Activated CD8-positive, alpha-beta T cell treated with anti-CD3 and anti-CD28 coated beads for 36 hours (primary cell): ENCODE measurements at regions not wholly inside any gene's neighbourhood (a gene's known extent, or its start where the extent isn't known, plus 50 kb on each side); places are given as distances from the start of the nearest gene placed in this dataset.
A peak's percentile ranks its signal among the peaks of the same experiment; 100 is the strongest.

Source experiments
- ATAC-seq: fragments of 200-7000 bp; cut with Tn5 transposase; one replicate; pipeline ENCODE4 v1.10.0; 2021; ENCODE audit warnings: mild to moderate bottlenecking, moderate library complexity
- CTCF ChIA-PET: fragments of 350-600 bp; sonication (Branson Sonifier 250); formaldehyde crosslinking; loops from one replicate; lab custom pipeline; 2021; ENCODE audit warnings: antibody characterized with exemption; lab: Charles Lee
- POLR2A ChIA-PET: fragments of 350-600 bp; sonication (Branson Sonifier 250); formaldehyde crosslinking; loops from one replicate; lab custom pipeline; 2021; ENCODE audit warnings: antibody characterized with exemption; lab: Charles Lee
- DNase-seq: peaks from one replicate; pipeline ENCODE4 v3.0.0-alpha.2; 2020
- H3K27ac Mint-ChIP-seq: one replicate; pipeline ENCODE4 v1.8.0; 2021; ENCODE audit warnings: mild to moderate bottlenecking, mixed read lengths
- H3K27me3 Mint-ChIP-seq: one replicate; pipeline ENCODE4 v1.8.0; 2021; ENCODE audit warnings: mixed read lengths
- H3K36me3 Mint-ChIP-seq: one replicate; pipeline ENCODE4 v1.8.0; 2021; ENCODE audit warnings: low read depth, mixed read lengths
- H3K4me1 Mint-ChIP-seq: one replicate; pipeline ENCODE4 v1.8.0; 2021; ENCODE audit warnings: low read depth, mixed read lengths
- H3K4me3 Mint-ChIP-seq: one replicate; pipeline ENCODE4 v1.8.0; 2021; ENCODE audit warnings: mild to moderate bottlenecking, moderate library complexity, mixed read lengths
- H3K9me3 Mint-ChIP-seq: one replicate; pipeline ENCODE4 v1.8.0; 2021; ENCODE audit warnings: mixed read lengths
- intact Hi-C: fragments of 100-400 bp; cut with micrococcal nuclease; formaldehyde crosslinking; loops from one replicate; pipeline ENCODE4 v1.10.0; 2022
- TF ChIP-seq, protein P1 (sequence below): fragments of 200-600 bp; IDR thresholded peaks from one replicate; pipeline ENCODE4 v1.8.0; 2022; ENCODE audit warnings: antibody characterized with exemption, mild to moderate bottlenecking

DNA sequence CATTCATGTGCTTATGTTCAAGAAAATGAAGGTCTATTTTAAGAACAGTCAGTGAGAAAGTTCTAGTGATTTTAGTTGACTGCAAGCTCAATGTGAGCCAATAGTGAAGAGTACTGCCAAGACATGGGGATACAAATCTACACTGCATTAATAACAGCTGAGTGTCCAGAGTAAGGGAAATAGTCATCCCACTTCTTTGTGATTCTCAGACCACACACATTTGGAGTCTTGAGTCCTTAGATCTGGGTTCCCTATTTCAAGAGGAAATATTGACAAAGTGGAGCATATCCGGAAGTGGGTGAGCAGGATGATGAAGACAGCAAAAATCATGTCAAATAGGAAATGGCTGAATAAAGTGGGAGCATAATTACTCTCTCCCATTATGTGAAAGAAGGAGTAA is 171.1 kb downstream of the LARP7 start:
- POLR2A ChIA-PET = no interaction called here
- ATAC-seq = no peak
- TF ChIP-seq, protein P1, sequence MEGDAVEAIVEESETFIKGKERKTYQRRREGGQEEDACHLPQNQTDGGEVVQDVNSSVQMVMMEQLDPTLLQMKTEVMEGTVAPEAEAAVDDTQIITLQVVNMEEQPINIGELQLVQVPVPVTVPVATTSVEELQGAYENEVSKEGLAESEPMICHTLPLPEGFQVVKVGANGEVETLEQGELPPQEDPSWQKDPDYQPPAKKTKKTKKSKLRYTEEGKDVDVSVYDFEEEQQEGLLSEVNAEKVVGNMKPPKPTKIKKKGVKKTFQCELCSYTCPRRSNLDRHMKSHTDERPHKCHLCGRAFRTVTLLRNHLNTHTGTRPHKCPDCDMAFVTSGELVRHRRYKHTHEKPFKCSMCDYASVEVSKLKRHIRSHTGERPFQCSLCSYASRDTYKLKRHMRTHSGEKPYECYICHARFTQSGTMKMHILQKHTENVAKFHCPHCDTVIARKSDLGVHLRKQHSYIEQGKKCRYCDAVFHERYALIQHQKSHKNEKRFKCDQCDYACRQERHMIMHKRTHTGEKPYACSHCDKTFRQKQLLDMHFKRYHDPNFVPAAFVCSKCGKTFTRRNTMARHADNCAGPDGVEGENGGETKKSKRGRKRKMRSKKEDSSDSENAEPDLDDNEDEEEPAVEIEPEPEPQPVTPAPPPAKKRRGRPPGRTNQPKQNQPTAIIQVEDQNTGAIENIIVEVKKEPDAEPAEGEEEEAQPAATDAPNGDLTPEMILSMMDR = no peak
- peaks cover 1% of the 10 kb centered on the region for H3K27me3 Mint-ChIP-seq
- no peak overlapping the region for H3K27ac Mint-ChIP-seq
- intact Hi-C loops = no loop called here
- no peak for DNase-seq
- no peak overlapping the region for H3K4me3 Mint-ChIP-seq
- no peaks in the 10 kb centered on the region for H3K4me1 Mint-ChIP-seq
- CTCF ChIA-PET = no interaction called here
- H3K36me3 Mint-ChIP-seq = no peaks in the 10 kb centered on the region
- no peaks in the 10 kb centered on the region for H3K9me3 Mint-ChIP-seq

DNA sequence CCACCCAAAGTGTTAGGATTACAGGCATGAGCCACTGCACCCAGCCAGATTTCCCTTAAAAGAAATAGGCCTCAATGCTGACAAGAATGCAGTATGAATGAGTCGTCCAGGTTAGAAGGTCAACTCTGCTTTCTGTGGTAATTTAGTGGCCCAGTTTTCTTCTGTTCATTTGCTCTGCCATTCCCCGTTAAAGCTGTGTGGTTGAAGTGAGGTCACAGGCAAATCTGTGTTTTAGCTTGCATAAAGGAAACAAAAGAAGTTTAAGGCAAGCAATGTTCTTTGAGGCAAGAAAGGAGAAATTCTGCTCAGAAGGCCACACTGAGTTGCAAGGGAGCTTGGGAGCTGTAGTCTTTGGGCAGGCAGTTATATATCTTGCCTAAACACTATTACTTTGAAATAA is 176.8 kb downstream of the LARP7 start:
- intact Hi-C loops = no loop called here
- DNase-seq = peak; percentile 45
- peak; percentile 42 for ATAC-seq
- Mint-ChIP-seq H3K27ac (no peak overlapping the region), H3K36me3 (no peaks in the 10 kb centered on the region), H3K27me3 (peaks cover 20% of the 10 kb centered on the region), H3K4me1 (peaks cover 9% of the 10 kb centered on the region), H3K4me3 (no peak overlapping the region), H3K9me3 (no peaks in the 10 kb centered on the region)
- TF ChIP-seq, protein P1 = no peak
- POLR2A ChIA-PET = no interaction called here
- CTCF ChIA-PET = interaction anchor here (1.9 kb wide), 1 partner anchor 49 kb away, joined by 4 read pairs; no protein-coding TSS in a partner anchor

DNA sequence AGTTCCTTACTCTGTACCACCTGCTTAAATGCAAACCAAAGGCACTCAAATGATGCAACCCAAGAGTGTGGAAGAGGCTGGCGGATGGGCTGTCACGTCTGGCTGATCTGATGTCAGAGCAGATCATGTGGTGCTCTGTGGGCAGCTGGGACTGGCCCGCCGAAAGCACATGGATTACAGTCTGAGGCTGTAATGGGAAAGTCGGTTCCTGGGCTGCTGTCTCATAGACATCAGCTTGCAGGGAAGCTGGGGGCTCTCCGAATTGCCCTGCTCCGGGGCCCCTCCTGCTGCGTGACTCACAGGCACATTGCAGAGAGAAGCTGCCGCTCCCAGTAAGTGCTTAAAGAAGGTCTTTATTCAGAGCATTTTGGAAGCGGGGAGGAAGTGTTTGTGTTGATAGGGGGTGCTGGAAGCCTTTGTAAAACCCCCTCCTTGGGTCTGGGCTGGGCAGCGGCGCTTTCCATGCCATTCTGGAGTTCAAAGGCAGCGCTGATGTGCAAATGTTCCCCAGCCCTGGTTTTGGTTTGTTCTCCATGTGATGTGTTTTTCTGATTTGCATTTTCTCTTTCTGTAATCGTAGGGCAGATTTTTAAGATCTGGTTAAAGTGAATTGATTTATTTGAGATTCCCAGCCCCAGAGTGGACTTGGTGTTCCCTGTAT is 181.1 kb downstream of the LARP7 start:
- H3K27me3 Mint-ChIP-seq = peaks cover 33% of the 10 kb centered on the region
- H3K4me1 Mint-ChIP-seq = peaks cover 12% of the 10 kb centered on the region
- intact Hi-C loops = no loop called here
- ChIA-PET POLR2A (interaction anchor here (0.6 kb wide), 1 partner anchor 532 kb away, joined by 3 read pairs; the partner anchor contains the start of gene TIFA), CTCF (interaction anchor here (1.0 to 1.4 kb wide), 2 partner anchors 17 to 121 kb away, joined by 3 to 4 read pairs; no protein-coding TSS in a partner anchor)
- peak overlapping the region; percentile 71 for H3K4me3 Mint-ChIP-seq
- peak overlapping the region; percentile 73 for H3K27ac Mint-ChIP-seq
- TF ChIP-seq, protein P1 = no peak
- peak; percentile 85 for DNase-seq
- H3K36me3 Mint-ChIP-seq = no peaks in the 10 kb centered on the region
- H3K9me3 Mint-ChIP-seq = no peaks in the 10 kb centered on the region
- peak; percentile 91 for ATAC-seq

DNA sequence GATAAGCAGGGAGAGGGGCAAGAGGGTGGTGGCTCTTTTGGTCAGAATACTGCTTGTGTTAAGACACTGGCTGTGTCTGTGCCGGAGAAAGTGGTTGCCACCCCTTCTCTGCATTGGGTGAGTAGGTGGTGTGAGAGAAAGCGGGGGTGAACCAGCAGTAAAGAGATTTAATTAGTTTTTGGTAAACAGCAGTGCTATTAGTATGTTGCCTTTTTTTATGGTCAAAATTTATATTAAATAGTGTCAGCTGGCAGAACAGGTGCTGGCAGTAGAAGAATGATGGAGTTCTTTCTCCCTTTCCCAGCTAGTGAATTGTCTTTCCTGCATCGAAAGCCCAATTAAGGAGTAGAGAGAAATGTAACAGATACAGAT is 181.6 kb downstream of the LARP7 start:
- H3K4me1 Mint-ChIP-seq = peaks cover 12% of the 10 kb centered on the region
- H3K27me3 Mint-ChIP-seq = peaks cover 35% of the 10 kb centered on the region
- peak overlapping the region; percentile 73 for H3K27ac Mint-ChIP-seq
- ATAC-seq (peak; percentile 26), DNase-seq (peak; percentile 26)
- CTCF ChIA-PET = interaction anchor here (1.0 kb wide), 1 partner anchor 17 kb away, joined by 3 read pairs; no protein-coding TSS in a partner anchor
- H3K4me3 Mint-ChIP-seq = peak overlapping the region; percentile 71
- TF ChIP-seq, protein P1 = no peak
- H3K36me3 Mint-ChIP-seq = no peaks in the 10 kb centered on the region
- POLR2A ChIA-PET = no interaction called here
- intact Hi-C loops = no loop called here
- no peaks in the 10 kb centered on the region for H3K9me3 Mint-ChIP-seq

DNA sequence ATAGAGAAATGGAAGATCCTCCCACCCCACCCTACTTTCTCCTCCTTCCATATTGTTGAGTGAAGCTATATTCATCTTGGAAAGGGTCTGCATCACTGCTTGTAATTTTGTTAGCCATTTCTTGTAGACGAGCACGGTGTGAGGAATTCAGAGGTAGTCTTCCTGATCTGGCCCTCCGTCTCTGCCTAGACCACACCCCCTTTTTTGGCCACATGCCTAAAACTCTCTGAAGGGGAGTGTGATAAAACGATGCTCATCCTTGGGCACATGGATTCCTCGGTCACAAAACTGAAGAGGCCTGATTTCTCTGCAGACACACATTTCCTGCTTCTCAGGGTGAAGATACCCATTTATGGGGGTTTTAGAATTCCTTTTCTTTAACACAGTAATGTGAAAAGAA is 182.8 kb downstream of the LARP7 start:
- H3K4me3 Mint-ChIP-seq = no peak overlapping the region
- H3K27me3 Mint-ChIP-seq = peaks cover 35% of the 10 kb centered on the region
- no peak for ATAC-seq
- no peak for DNase-seq
- intact Hi-C loops = no loop called here
- peaks cover 12% of the 10 kb centered on the region for H3K4me1 Mint-ChIP-seq
- TF ChIP-seq, protein P1 = no peak
- POLR2A ChIA-PET = no interaction called here
- H3K9me3 Mint-ChIP-seq = no peaks in the 10 kb centered on the region
- no peak overlapping the region for H3K27ac Mint-ChIP-seq
- H3K36me3 Mint-ChIP-seq = no peaks in the 10 kb centered on the region
- CTCF ChIA-PET = no interaction called here
